Inflammatory macrophage treated with lipopolysaccharide for 4 hours (primary cell): ENCODE measurements at regions not wholly inside any gene's neighbourhood (a gene's known extent, or its start where the extent isn't known, plus 50 kb on each side); places are given as distances from the start of the nearest gene placed in this dataset.
A peak's percentile ranks its signal among the peaks of the same experiment; 100 is the strongest.
"Not testable (repeated sequence)": the region's sequence is repeated elsewhere in the genome, so short reads cannot be mapped to it uniquely, and the experiment has no call there.

Experiments used
- DNase-seq: peaks from one replicate; pipeline ENCODE4 v3.0.0-alpha.2; 2020

DNA sequence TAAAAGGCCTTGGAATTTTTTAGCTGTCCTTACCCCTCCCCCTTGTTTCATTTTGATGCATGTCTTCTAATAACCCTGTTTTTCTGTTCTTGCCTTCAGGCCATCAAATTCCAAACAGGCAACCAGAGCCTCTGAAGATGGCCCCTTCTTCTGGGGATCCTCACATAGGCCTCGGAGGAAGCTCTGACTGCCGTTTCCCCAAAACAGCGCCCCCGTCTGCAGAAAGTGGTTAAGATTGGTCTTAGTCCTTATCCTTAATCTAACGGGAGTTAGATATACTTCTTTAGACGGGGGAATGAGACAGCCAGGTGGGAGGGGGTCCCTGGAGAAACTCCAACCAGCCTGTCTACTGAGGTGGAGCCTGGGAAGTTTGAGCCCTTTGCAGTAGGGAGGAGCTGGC lies 226.3 kb upstream of the ZNF608 start:
- DNase-seq, result no peak

DNA sequence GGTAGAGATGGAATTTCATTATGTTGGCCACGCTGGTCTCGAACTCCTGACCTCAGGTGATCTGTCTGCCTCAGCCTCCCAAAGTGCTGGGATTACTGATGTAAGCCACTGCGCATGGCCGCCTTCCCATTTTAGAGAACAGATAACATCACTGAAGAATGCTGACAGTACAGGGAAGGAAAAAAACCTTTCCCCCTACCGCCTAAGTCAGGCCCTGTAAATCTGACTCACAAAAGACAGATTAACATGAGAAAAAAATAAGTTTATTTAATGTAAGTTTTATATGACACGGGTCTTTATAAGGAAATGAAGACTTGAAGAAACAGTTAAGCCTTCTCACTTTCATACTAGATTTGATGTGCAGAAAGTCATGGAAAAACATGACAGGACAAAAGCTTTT lies 227.2 kb upstream of the ZNF608 start:
- no peak for DNase-seq

DNA sequence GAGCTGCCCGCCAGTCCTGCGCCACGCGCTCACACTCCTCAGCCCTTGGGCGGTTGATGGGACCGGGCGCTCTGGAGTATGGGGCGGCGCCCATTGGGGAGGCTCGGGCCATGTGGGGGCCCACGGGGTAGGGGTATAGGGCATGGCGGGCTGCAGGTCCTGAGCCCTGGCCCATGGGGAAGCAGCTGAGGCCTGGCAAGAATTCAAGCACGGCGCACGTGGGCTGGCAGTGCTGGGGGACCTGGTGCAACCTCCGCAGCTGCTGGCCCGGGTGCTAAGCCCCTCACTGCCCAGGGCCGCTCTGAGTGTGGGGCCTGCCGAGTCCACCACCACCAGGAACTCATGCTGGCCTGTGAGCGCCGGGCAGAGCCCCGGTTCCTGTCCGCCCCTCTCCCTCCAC lies 229.6 kb upstream of the ZNF608 start:
- no peak for DNase-seq

DNA sequence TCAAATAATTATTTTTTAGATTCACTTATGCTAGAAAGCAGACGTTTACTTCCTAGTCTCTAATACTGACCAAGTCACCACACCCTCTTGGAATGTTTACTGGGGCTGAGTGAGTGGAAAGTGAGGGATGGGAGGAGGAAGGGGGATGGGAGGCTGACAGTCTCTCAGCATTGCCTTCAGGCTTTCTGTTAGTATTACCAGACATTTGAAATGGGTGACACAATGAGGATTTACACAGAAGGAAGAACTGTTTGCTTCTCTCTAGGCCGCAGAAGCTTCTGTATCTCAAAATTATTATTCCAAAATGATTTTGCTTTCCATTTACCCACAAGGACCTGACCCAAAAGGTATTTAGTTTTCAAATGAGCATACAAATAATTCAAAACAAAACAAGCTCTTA lies 232.8 kb upstream of the ZNF608 start:
- DNase-seq, result no peak

DNA sequence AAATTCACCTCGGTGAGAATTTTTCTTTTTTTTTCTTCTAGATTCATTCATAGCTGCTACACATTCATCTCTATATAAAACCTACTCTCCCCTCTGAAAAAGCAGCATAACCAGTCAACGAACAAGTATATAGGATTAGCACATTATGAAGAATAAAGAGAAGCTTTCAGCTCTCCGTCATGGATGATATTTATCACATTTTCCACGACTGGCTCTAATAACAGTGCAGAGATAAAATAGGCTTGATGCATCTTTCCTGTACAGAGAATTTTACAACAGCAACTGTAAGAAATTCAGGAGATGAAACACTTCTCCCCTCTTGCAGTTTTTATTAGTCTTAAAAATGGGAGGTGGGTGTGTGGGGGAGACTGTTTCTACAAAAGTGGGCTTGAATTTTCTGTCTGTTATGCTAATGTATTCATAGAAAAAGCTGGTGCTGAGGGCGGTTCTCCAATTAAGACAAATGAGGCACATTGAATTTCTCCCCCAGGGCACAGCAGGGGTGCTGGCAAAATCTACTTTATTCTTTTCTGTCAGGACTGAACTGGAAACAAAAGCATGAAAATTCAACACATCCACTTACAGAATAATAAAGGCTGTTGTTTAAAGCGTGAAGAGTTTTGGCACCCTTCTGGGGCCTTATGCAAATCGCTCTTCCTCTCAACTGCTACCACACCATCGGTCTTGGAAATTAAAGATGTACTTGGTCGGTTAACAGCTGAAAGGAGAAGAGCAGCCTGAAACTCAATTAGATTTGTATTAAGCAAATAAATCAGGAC lies 233.9 kb upstream of the ZNF608 start:
- no peak for DNase-seq

DNA sequence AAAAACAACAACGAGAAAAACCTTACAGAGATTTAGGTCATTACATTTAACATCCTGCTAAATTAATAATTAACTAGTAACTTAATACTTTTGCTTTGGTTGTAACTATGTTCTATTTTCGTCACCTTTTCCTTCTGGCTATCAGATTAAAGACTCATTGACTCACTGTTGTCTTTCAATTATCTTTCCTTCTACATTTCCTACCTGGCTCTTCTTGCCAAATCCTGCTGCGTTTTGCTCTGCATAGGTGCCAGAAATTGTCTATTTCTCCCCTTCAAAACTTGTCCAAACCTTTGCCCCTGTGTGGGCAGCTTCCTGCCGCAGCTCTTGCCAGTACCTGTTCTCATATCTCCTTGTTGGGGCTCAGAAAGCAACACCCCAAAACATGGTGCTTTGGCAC lies 235.5 kb upstream of the ZNF608 start:
- DNase-seq, result no peak

DNA sequence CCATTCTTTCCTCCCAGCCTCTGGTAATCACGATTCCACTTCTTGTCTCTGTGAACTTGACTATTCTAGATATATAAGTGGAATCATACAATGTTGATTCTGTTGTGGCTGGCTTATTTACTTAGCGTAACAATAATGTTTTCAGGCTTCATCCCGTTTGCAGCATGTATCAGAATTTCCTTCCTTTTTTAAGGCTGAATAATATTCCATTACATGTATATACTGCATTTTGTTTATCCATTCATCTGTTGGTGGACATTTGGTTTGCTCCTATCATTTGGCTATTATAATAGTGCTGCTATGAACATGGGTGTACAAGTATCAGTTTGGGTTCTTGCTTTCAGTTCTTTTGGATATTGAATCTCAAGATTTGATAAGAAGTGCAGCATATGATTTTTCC lies 239.7 kb upstream of the ZNF608 start:
- no peak for DNase-seq

DNA sequence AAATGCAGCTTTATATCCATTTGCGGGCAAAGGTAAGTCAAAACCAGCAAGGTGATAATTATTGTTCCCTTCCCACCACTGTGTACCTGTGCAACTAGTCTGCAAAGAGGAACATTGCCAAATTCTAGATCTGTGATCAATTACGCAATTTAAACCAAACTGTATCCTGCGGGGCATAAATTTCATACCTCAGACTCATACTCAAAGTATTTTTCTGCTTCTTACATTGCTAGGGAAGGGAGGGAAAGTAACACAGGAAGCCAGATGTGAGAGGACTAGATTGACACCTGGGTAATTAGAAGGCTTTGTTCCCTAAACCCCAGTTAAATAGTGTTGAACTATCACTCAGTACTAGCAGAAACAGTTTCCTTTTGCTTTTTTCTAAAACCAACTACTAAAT lies 240.2 kb upstream of the ZNF608 start:
- no peak for DNase-seq

DNA sequence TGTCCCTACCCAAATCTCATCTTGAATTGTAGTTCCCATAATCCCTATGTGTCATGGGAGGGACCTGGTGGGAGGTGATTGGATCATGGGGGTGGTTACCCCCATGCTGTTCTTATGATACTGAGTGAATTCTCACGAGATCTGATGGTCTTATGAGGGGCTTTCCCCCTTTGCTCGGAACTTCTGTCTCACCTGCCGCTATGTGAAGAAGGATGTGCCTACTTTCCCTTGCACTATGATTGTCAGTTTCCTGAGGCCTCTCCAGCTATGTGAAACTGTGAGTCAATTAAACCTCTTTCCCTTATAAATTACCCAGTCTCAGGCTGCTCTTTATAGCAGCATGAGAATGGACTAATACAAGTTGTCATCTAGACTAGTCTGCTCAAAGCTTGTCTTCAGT lies 241.3 kb upstream of the ZNF608 start:
- DNase-seq, result not testable (repeated sequence)

DNA sequence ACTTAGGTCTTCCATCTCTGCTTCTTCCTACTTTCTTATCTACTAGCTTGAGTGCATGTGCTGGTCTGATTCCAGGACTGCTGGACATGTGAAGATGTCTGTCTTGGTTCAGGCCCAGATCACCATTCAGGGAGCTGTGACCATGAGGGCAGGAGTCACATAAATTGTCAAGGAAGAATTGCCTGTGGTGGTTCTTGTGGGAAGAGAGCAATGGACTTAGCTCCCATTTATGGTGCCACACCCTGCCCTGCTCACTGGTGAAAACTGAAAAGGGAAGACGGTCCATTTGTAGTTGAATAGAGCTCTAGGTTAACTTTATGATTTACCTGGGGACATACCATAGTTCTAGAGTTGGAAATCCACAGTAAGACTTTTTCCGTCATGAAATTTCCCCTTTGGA lies 244.3 kb upstream of the ZNF608 start:
- DNase-seq, result no peak

DNA sequence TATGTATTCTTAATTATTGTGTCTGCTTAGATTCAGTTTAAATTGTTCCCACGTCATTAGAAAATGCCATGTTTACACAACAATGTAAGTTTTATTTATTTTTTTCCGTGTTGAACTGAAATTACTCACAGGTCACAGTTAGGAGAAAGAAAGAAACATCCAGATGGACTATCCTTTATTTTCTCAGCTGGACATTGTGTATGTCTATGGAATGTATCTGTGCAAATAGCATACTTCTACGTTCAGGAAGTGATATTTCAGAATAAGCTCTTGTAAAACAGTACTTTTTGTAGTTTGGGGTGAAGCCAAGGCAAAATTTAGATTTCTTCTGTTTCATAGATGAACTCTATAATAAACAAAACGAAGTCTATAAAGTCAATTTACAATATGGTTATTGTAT lies 249.0 kb upstream of the ZNF608 start:
- DNase-seq, result no peak

DNA sequence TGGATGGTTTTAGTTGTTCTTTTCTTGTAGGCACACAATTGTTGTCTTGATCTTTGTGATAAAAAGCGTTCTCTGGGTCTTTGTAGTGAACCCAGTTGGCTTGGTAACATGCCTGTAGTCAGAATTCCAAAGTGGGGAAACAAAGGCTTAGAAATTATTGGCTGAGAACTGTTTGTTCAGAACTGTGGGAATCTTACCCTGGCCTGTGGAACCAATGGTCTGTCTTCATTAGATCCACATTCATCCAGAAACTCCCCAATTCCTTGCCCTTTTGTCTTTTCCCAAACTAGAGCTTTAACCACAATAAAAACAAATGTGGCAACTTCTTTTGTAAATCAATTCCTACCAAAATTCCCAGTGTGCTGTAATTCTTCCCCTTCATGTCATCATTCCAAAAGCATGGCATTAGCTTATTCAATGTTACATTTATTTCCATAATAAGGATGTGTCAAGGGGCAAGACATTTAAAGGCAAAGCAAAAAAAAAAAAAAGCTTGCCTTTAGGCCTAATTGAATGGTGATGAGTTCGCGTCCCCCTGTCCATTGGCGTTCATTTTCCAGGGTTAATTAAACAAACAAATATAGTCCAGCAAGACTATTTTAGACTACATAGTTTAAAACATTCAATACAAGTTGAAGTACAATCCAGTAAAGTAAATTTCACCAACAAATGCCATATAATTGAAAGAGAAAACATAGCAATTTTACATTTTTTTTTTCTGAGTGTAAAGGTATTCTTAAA lies 249.8 kb upstream of the ZNF608 start:
- no peak for DNase-seq

DNA sequence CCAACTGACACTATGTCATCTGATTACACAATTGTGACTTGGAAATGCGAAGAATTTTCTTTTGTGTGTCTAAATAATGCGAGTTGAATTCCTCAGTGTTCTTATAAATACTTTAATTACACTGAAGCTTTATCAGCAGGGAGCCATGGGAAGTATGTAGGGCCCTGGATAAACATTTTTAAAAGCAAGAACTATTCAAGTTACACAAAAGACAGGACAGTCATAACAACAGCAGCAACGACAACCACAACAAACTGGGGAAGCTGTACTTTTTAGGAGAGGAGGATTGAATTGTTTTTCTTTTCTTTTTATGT lies 250.3 kb upstream of the ZNF608 start:
- DNase-seq, result no peak

DNA sequence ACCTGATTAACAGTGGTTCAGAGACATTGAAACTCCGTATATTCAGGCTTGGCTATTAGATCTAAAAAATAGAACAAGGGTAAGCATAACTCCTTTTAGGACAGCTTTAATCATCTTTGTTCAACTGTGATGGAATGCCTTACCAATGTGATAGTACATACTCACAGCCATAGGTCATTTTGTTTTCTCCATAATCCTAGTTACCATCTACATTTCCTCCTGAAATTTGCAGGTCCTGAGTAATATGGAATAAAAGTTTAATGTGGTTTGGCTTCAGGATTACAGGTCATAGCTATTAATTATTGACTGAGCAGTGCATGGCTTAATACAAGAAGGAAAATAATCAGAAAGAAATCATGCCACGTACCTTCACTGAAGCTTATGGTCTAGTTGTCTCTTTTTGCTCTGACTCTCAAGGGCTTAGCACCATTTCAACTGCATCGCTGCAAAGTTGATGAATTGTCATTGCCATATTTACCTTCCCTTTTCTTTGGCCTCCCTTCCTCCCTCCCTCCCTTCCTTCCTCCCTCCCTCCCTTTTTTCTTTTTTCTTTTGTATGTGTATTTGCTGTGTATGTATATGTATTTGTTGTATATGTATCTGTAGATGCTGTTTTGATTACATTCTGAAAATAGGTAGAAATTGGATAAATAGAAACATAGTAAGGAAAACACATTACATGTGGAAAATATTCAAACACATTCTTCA lies 250.9 kb upstream of the ZNF608 start:
- no peak for DNase-seq

DNA sequence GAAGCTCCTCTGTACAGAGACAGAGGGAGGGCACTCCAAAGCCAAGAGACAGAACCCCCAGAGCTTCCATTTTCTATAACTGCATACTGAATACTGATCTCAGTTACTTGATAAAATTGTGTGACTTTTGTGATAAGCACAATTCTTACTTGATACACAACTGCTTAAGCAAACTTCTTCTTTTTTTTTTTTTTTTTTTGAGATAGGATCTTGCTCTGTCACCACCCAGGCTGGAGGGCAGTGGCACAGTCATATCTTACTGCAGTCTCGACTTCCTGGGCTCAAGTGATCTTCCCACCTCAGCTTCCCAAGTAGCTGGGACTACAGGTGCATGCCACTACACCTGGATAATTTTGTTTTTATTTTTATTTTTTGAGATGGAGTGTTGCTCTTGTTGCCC lies 252.1 kb upstream of the ZNF608 start:
- no peak for DNase-seq

DNA sequence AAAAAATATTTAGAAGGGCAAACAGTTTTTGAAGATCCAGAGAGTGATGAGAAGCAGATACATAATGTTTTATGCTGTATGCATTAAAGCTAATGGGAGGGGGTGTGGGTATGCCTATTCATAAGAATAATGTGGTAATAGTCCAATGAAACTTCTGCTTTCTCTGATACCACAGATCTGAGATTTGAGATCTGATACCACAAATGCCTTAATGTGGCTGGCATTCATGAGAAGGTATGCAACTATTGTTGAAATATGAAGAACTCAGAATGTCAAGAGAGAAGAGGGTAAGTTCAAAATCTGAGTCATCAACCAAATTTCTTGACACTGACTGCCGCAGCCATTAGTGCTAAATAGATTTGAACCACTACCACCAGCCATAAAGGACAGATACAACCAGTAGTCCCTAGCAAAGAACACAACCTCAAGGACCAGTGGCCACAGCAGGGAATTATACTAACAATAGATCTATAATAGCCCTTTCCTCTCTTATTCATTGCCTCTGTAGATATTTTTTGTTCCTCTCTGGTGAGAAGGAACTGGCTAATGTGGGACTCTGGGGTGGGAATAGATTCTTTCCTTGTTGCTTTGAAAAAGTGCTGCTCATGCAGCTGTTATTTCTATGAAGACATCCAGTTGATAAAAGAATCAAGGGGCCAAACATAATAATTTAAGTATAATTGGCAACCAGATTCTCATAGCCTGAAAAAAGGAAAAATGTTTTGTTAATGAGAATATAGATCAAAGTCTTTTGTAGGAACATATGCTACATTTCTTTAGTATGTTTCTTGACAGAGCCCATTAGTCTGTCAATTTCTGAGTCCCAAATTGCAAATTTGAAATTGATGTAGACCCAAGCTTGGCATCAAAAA lies 256.5 kb upstream of the ZNF608 start:
- DNase-seq, result peak; percentile 4

DNA sequence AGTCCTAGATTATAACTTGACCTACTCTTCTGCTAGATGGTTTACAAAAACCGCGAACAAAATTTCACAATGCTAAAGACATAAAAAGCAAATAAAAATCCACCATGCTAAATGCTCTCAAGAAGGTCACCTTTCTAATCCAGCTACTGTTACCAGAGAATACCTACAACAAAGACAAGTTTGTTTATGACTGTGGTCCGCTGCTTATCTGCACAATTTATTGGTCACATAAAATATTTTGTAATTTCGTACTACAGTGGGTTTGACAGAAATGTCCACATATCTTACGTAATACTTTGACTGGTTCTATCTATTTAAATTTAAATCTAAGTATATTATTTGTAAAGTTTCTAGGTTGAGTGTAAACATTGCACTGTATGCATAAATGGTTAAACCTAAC lies 257.6 kb upstream of the ZNF608 start:
- DNase-seq, result no peak

DNA sequence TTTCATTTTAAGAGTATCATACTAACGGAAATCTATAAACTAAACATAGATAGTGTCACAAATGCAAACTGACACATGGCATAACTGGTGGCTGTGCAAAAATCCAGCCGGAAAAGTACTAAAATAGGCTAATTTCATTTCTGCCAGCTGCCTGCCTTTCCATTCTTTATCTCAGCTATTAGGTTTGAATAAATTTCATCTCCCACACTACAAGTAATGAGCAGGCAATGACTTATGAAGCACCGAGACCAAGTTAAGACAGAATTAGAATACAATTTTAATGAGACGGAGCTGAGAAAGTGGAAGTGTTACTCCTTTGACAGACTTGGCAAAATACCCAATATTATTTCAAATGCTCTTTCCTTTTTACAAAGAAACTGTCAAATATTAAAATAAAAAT lies 258.8 kb upstream of the ZNF608 start:
- DNase-seq, result no peak

DNA sequence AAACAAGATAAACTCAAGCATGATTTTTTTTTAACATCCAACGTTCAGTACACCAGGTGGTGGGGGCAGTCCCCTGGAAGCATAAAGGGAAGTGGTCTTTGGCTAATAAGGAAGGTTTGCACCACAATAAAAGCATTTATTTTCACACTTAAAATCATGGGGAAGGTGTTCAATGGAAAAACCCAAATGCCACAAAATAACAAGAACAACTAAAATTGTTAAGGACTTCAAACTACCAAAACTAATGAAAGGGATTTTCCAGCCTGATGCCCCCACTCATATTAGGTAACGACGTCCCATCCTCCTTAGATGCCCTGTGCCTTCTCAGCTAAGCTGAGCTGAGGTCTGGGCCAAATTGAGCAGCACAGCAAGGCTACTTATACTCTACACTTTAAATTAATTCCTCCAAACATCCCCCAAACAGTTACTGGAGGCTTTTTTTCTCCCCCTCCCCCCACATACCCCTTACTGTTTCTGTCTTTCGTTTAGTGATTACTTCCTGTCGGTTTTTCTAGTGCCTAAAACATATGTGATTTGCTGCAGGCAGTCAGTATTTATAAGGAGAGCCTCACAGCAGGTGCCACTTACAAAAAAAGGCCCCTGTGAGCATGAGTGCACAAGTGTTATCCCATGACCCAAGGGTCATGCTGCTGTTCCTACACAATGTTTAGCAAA lies 259.7 kb upstream of the ZNF608 start:
- DNase-seq, result no peak

DNA sequence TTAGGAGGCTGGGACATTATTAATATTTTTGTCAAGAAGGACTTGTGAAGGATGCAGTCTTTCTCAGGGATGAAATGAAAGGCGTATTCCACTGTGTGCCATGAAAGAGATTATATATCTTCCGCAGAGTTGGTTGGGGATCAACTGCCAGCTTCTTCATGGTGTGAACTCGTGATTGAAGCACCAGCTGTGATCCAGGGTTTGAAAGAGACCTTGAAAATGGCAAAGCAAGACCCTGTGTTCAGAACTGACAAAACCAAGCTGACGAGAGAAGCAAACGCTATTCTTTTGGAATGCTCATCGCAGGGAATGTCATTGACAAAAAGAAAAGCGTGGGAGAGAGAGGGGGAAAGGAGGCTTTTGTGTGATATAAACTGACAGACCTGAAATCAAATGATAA lies 263.9 kb upstream of the ZNF608 start:
- no peak for DNase-seq

DNA sequence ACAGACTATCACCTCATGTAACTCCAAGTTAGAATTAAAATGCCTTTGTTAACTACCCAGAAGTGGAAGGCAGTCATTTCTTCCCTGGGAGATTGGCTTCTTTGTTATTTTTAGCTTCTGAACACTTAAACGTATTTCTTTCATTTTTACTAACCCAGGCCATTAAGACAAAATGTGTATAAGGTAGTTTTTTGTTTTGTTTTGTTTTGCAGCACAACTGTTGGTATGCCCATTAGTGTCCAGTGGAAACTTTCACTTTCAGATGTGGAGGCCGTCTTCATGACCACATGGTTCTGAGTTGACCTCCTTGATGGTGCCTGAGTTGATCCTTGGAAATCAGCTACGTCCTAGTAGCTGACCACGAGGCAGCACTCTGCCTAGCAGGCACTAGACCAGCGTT lies 264.6 kb upstream of the ZNF608 start:
- DNase-seq, result no peak

DNA sequence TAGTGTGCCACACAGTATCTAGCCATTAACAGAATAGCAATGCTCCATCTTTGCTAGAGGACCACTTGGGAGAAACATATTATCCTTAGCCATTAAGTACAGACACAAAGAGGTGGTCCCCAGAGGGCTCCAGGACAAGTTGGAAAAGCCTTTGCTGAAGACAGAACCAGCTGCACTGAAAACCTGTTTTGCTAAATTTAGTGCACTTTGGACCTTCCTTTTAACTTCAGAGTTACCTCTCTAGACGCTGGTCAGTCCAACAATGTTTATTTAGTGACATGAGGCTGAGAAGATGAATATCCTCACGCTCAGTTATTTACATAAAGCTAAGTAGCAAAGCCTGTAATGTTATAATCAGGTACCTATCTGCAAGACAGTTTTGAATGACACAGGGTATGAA lies 265.0 kb upstream of the ZNF608 start:
- no peak for DNase-seq

DNA sequence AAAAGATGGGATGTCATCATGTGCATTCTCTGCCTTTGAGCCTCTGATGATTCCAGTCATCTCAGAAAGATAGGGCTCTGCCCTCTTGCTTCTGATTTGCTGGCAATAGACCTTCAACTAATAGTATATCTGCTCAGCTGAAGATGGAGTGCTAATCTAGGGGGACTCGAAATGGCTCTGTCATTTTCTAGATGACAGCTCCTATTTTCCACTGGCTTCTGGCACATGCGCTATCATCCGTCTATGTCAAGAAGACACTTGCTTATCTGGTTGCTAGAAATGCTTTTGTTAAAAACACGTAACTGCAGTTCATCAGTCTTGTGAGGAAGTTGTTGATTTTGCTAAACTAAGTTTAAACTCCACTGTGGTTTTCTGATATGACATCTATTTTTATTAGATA lies 265.5 kb upstream of the ZNF608 start:
- DNase-seq, result no peak
